Uterus (tissue), 2 donors: ENCODE measurements at regions not wholly inside any gene's neighbourhood (a gene's known extent, or its start where the extent isn't known, plus 50 kb on each side); places are given as distances from the start of the nearest gene placed in this dataset.

Experiments
- CTCF ChIP-seq, 4 experiments: fragments of 200-600 bp in 2 of 4; fragments of 450-650 bp in 2 of 4; sonication (generic) in 2 of 4; IDR thresholded peaks; one replicate each; pipeline ENCODE4 v1.5.1; 2016 to 2019; ENCODE audit warnings: antibody characterized with exemption in 4 of 4, mild to moderate bottlenecking in 2 of 4, moderate library complexity in 1 of 4
- POLR2A ChIP-seq, 2 donors: fragments of 450-650 bp; IDR thresholded peaks; one replicate each; pipeline ENCODE4 v1.6.1; 2016; ENCODE audit warnings: antibody characterized with exemption in 2 of 2, mild to moderate bottlenecking in 1 of 2, moderate library complexity in 1 of 2

- no peak for TF ChIP-seq CTCF (IDR thresholded peaks at IDR 0.05)
- no peak for TF ChIP-seq POLR2A (IDR thresholded peaks at IDR 0.05)
These were observed 89.1 kb upstream of the CFAP20DC start for GRCh38 chr3:59138966-59139365.
